Ascending aorta (tissue), 2 donors: ENCODE measurements at regions not wholly inside any gene's neighbourhood (a gene's known extent, or its start where the extent isn't known, plus 50 kb on each side); places are given as distances from the start of the nearest gene placed in this dataset.

Experiments
- DNase-seq, 2 donors: peaks; one replicate each; pipeline ENCODE4 v3.0.0-alpha.2; 2019; ENCODE audit warnings: low spot score in 2 of 2
- H3K27ac ChIP-seq, 2 donors: fragments of 200-600 bp; sonication (generic); one replicate each; pipeline ENCODE4 v1.5.1; 2016 to 2017; ENCODE audit warnings: mild to moderate bottlenecking in 1 of 2
- H3K27me3 ChIP-seq: fragments of 200-600 bp; sonication (generic); one replicate; pipeline ENCODE4 v1.5.1; 2017
- H3K36me3 ChIP-seq, 2 donors: fragments of 200-600 bp; sonication (generic); one replicate each; pipeline ENCODE4 v1.5.1; 2016
- H3K4me1 ChIP-seq, 2 donors: fragments of 200-600 bp; sonication (generic); one replicate each; pipeline ENCODE4 v1.5.1; 2016 to 2017; ENCODE audit warnings: mild to moderate bottlenecking in 1 of 2
- H3K4me3 ChIP-seq, 2 donors: fragments of 200-600 bp; sonication (generic); one replicate each; pipeline ENCODE4 v1.5.1; 2016 to 2017; ENCODE audit warnings: mild to moderate bottlenecking in 1 of 2
- H3K9me3 ChIP-seq, 2 donors: fragments of 200-600 bp; sonication (generic); one replicate each; pipeline ENCODE4 v1.5.1; 2016
- intact Hi-C: fragments of 100-400 bp; cut with DNase I; formaldehyde crosslinking; loops from one replicate; pipeline ENCODE4 v1.15.1; 2023
- TF ChIP-seq, protein P1 (sequence below), 3 experiments: fragments of 200-600 bp in 2 of 3; fragments of 450-650 bp in 1 of 3; sonication (generic) in 2 of 3; IDR thresholded peaks; one replicate each; pipeline ENCODE4 v1.5.1; 2016 to 2019; ENCODE audit warnings: antibody characterized with exemption in 3 of 3, mild to moderate bottlenecking in 1 of 3, moderate library complexity in 1 of 3

- Histone ChIP-seq H3K27ac (no peak overlapping the region), H3K9me3 (no peaks in the 10 kb centered on the region), H3K4me3 (no peak overlapping the region), H3K4me1 (no peaks in the 10 kb centered on the region), H3K27me3 (no peaks in the 10 kb centered on the region), H3K36me3 (no peaks in the 10 kb centered on the region)
- DNase-seq = no peak
- intact Hi-C loops = no loop called here
- TF ChIP-seq, protein P1, sequence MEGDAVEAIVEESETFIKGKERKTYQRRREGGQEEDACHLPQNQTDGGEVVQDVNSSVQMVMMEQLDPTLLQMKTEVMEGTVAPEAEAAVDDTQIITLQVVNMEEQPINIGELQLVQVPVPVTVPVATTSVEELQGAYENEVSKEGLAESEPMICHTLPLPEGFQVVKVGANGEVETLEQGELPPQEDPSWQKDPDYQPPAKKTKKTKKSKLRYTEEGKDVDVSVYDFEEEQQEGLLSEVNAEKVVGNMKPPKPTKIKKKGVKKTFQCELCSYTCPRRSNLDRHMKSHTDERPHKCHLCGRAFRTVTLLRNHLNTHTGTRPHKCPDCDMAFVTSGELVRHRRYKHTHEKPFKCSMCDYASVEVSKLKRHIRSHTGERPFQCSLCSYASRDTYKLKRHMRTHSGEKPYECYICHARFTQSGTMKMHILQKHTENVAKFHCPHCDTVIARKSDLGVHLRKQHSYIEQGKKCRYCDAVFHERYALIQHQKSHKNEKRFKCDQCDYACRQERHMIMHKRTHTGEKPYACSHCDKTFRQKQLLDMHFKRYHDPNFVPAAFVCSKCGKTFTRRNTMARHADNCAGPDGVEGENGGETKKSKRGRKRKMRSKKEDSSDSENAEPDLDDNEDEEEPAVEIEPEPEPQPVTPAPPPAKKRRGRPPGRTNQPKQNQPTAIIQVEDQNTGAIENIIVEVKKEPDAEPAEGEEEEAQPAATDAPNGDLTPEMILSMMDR (IDR thresholded peaks at IDR 0.05) = no peak
Measured at GRCh38 chr5:98594098-98594497, 179.4 kb upstream of the RGMB start.

GRCh38 chr5:98599016-98599415 lies 174.4 kb upstream of the RGMB start:
- H3K4me3 ChIP-seq = no peak overlapping the region
- H3K36me3 ChIP-seq = no peaks in the 10 kb centered on the region
- TF ChIP-seq, protein P1 (IDR thresholded peaks at IDR 0.05) = no peak
- intact Hi-C loops = no loop called here
- H3K4me1 ChIP-seq = no peaks in the 10 kb centered on the region
- H3K9me3 ChIP-seq = no peaks in the 10 kb centered on the region
- H3K27ac ChIP-seq = no peak overlapping the region
- H3K27me3 ChIP-seq = no peaks in the 10 kb centered on the region
- DNase-seq = no peak

DNA sequence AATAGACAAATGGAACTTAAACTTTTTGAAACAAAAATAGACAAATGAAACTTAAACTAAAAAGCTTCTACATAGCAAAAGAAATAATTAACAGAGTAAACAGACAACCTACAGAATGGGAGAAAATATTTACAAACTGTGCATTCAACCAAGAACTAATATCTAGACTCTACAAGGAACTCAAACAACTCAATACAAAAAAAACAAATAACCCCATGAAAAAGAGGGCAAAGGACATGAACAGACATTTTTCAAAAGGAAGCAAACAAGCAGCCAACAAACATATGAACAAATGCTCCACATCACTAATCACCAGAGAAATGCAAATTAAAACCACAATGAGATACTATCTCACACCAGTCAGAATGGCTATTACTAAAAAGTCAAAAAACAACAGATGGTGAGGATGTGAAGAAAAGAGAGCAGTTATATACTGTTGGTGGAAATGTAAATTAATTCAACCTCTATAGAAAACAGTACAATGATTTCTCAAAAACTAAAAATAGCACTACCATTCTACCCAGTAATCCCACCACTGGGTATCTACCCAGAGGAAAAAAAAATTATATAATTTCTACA lies 170.8 kb upstream of the RGMB start:
- intact Hi-C loops = no loop called here
- Histone ChIP-seq H3K27me3 (no peaks in the 10 kb centered on the region), H3K27ac (no peak overlapping the region), H3K36me3 (no peaks in the 10 kb centered on the region), H3K9me3 (no peaks in the 10 kb centered on the region), H3K4me3 (no peak overlapping the region), H3K4me1 (no peaks in the 10 kb centered on the region)
- TF ChIP-seq, protein P1 (IDR thresholded peaks at IDR 0.05) = no peak
- DNase-seq = no peak

DNA sequence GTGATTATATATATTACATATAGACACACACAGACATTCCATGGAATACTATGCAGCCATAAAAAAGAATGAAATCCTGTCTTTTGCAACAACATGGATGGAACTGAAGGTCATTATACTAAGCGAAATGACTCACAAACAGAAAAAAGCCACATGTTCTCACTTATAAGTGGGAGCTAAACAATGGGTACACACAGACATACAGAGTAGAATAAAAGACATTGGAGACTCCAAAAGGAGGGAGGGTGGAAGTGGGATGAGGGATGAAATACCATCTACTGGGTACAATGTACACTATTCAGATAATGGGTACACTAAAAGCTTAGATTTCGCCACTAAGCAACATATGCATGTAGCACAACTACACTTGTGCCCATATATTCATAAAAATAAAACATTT lies 170.0 kb upstream of the RGMB start:
- TF ChIP-seq, protein P1 (IDR thresholded peaks at IDR 0.05) = no peak
- Histone ChIP-seq H3K9me3 (no peaks in the 10 kb centered on the region), H3K4me3 (no peak overlapping the region), H3K36me3 (no peaks in the 10 kb centered on the region), H3K4me1 (no peaks in the 10 kb centered on the region), H3K27me3 (no peaks in the 10 kb centered on the region), H3K27ac (no peak overlapping the region)
- no peak for DNase-seq
- intact Hi-C loops = no loop called here

DNA sequence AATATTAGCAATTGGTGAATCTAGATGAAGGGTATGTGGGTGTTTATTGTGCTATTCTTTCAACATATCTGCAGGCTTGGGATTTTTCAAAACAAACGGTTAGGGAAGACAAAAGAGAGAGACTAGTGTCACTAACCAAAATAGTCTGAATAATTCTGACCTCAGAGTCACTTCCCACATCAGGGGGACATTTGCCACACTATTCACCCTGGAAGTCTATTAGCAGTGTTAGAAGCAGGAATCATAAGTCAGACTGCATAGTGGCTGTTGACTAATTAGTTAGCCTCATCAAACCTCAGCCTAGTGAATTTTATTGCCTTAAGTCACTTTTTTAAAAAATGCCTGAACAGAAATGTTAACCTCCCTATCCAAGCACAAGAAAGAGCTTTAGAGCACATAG lies 169.2 kb upstream of the RGMB start:
- intact Hi-C loops = no loop called here

More for the DNA sequence above, 169.2 kb upstream of the RGMB start:
- H3K9me3 ChIP-seq = no peaks in the 10 kb centered on the region
- TF ChIP-seq, protein P1 (IDR thresholded peaks at IDR 0.05) = no peak
- H3K4me3 ChIP-seq = no peak overlapping the region
- no peaks in the 10 kb centered on the region for H3K27me3 ChIP-seq
- DNase-seq = no peak
- H3K36me3 ChIP-seq = no peaks in the 10 kb centered on the region
- no peak overlapping the region for H3K27ac ChIP-seq
- H3K4me1 ChIP-seq = no peaks in the 10 kb centered on the region
